Smooth muscle cell (in vitro differentiated cells): ENCODE measurements at regions not wholly inside any gene's neighbourhood (a gene's known extent, or its start where the extent isn't known, plus 50 kb on each side); places are given as distances from the start of the nearest gene placed in this dataset.

Experiments
- DNase-seq: peaks from one replicate; lab custom pipeline; 2025; ENCODE audit not compliant: unreplicated experiment; lab: John Stamatoyannopoulos, UW
- H2AFZ ChIP-seq: fragments of 200-600 bp; sonication (generic); 2 replicates; pipeline ENCODE4 v1.6.0; 2016; ENCODE audit warnings: antibody characterized with exemption, low read depth, mild to moderate bottlenecking
- H3F3A ChIP-seq: fragments of 200-600 bp; sonication (generic); 2 replicates; pipeline ENCODE4 v1.6.0; 2017; ENCODE audit warnings: antibody characterized with exemption, low read depth
- H3K27ac ChIP-seq: fragments of 200-600 bp; sonication (generic); 2 replicates; pipeline ENCODE4 v1.5.1; 2016; ENCODE audit warnings: low read depth, mild to moderate bottlenecking
- H3K27me3 ChIP-seq: fragments of 200-600 bp; sonication (generic); 2 replicates; pipeline ENCODE4 v1.6.1; 2016; ENCODE audit warnings: low read depth, mild to moderate bottlenecking
- H3K36me3 ChIP-seq: fragments of 200-600 bp; sonication (generic); 2 replicates; pipeline ENCODE4 v1.5.1; 2016; ENCODE audit warnings: low read depth
- H3K4me1 ChIP-seq: fragments of 200-600 bp; sonication (generic); 2 replicates; pipeline ENCODE4 v1.5.1; 2016; ENCODE audit warnings: low read depth
- H3K4me2 ChIP-seq: fragments of 200-600 bp; sonication (generic); 2 replicates; pipeline ENCODE4 v1.6.0; 2016; ENCODE audit warnings: mild to moderate bottlenecking
- H3K4me3 ChIP-seq: fragments of 200-600 bp; sonication (generic); 2 replicates; pipeline ENCODE4 v1.5.1; 2016; ENCODE audit warnings: mild to moderate bottlenecking
- H3K79me2 ChIP-seq: fragments of 200-600 bp; sonication (generic); 2 replicates; pipeline ENCODE4 v1.6.0; 2016; ENCODE audit warnings: low read depth, mild to moderate bottlenecking
- H3K9ac ChIP-seq: fragments of 200-600 bp; sonication (generic); 2 replicates; pipeline ENCODE4 v1.6.0; 2016; ENCODE audit warnings: low read depth
- H3K9me3 ChIP-seq: fragments of 200-600 bp; sonication (generic); replicated peaks from 2 replicates; pipeline ENCODE4 v1.5.1; 2016; ENCODE audit warnings: low read depth
- H4K20me1 ChIP-seq: fragments of 200-600 bp; sonication (generic); 2 replicates; pipeline ENCODE4 v1.6.0; 2016; ENCODE audit warnings: low read depth
- CTCF ChIP-seq: fragments of 200-600 bp; sonication (generic); IDR thresholded peaks from 2 replicates; pipeline ENCODE4 v1.5.1; 2017; ENCODE audit warnings: borderline replicate concordance, mild to moderate bottlenecking, antibody characterized with exemption; ENCODE audit not compliant: insufficient read depth, poor library complexity, severe bottlenecking
- WGBS: methylation state at CpG from one replicate; pipeline ENCODE4 v1.1.7; 2016; ENCODE audit warnings: low lambda C conversion rate; 5-methylcytosine and 5-hydroxymethylcytosine counted together

- Histone ChIP-seq H3K36me3 (no peaks in the 10 kb centered on the region), H3K79me2 (no peaks in the 10 kb centered on the region), H3K27ac (no peak overlapping the region), H3K9ac (no peak overlapping the region), H3K9me3 (no peaks in the 10 kb centered on the region), H3K4me3 (no peak overlapping the region), H3K4me1 (no peaks in the 10 kb centered on the region), H3K27me3 (no peaks in the 10 kb centered on the region), H2AFZ (no peak overlapping the region), H3F3A (no peaks in the 10 kb centered on the region), H4K20me1 (no peaks in the 10 kb centered on the region), H3K4me2 (no peak overlapping the region)
- no peak for TF ChIP-seq CTCF
- no peak for DNase-seq
- 71% methylated on average over 1 of the region's 1 CpG for WGBS
Observed at GRCh38 chr12:126076515-126076914, 1011.3 kb downstream of the AACS start.

GRCh38 chr12:126083926-126084325 lies 1018.7 kb downstream of the AACS start:
- WGBS, result 87% methylated on average over 8 of the region's 8 CpGs
- no peaks in the 10 kb centered on the region for H4K20me1 ChIP-seq
- H2AFZ ChIP-seq, result no peak overlapping the region
- no peaks in the 10 kb centered on the region for H3K4me1 ChIP-seq
- no peaks in the 10 kb centered on the region for H3K27me3 ChIP-seq
- no peak overlapping the region for H3K4me2 ChIP-seq
- H3F3A ChIP-seq, result no peaks in the 10 kb centered on the region
- H3K79me2 ChIP-seq, result no peaks in the 10 kb centered on the region
- no peak for TF ChIP-seq CTCF
- H3K36me3 ChIP-seq, result no peaks in the 10 kb centered on the region
- DNase-seq, result no peak
- no peak overlapping the region for H3K27ac ChIP-seq
- no peak overlapping the region for H3K9ac ChIP-seq
- H3K9me3 ChIP-seq, result no peaks in the 10 kb centered on the region
- no peak overlapping the region for H3K4me3 ChIP-seq

DNA sequence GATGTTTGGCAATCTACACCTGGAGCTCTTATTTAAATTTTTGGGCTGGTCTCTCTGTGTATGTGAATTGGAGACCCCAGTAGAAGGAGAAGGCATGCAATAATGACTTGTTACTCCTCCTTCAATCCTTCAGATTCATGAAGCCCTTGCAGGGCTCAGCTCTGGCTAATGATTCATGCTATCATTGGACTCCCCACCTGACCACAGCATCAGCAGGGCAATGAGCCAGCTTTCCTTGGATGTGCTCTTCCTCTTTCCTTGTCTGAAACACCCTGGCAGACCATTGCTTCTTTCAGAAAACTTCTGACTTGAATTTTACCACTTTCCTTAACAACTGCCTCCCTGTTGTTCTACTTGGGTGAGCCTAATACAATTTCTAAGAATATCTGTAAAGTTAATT lies 1019.2 kb downstream of the AACS start:
- no peak overlapping the region for H3K9ac ChIP-seq
- no peak overlapping the region for H2AFZ ChIP-seq
- H3K4me1 ChIP-seq, result no peaks in the 10 kb centered on the region
- H3K79me2 ChIP-seq, result no peaks in the 10 kb centered on the region
- H3K27me3 ChIP-seq, result no peaks in the 10 kb centered on the region
- H3K27ac ChIP-seq, result no peak overlapping the region
- no peaks in the 10 kb centered on the region for H4K20me1 ChIP-seq
- TF ChIP-seq CTCF, result no peak
- no peak overlapping the region for H3K4me2 ChIP-seq
- no peak overlapping the region for H3K4me3 ChIP-seq
- H3K36me3 ChIP-seq, result no peaks in the 10 kb centered on the region
- H3F3A ChIP-seq, result no peaks in the 10 kb centered on the region
- no peaks in the 10 kb centered on the region for H3K9me3 ChIP-seq
- DNase-seq, result no peak

- TF ChIP-seq CTCF, result no peak
- no peak overlapping the region for H3K9ac ChIP-seq
- no peaks in the 10 kb centered on the region for H3K4me1 ChIP-seq
- no peaks in the 10 kb centered on the region for H4K20me1 ChIP-seq
- no peak overlapping the region for H3K27ac ChIP-seq
- no peaks in the 10 kb centered on the region for H3F3A ChIP-seq
- no peaks in the 10 kb centered on the region for H3K27me3 ChIP-seq
- no peak overlapping the region for H2AFZ ChIP-seq
- DNase-seq, result no peak
- H3K79me2 ChIP-seq, result no peaks in the 10 kb centered on the region
- no peak overlapping the region for H3K4me3 ChIP-seq
- 20% methylated on average over 3 of the region's 3 CpGs for WGBS
- no peaks in the 10 kb centered on the region for H3K9me3 ChIP-seq
- H3K4me2 ChIP-seq, result no peak overlapping the region
- no peaks in the 10 kb centered on the region for H3K36me3 ChIP-seq
Observed at GRCh38 chr12:126086242-126086641, 1021.0 kb downstream of the AACS start.
